NCI-H1417 (cell line): ENCODE measurements at regions not wholly inside any gene's neighbourhood (a gene's known extent, or its start where the extent isn't known, plus 50 kb on each side); places are given as distances from the start of the nearest gene placed in this dataset.
"Not testable (repeated sequence)": the region's sequence is repeated elsewhere in the genome, so short reads cannot be mapped to it uniquely, and the experiment has no call there.

Source experiments
- DNase-seq, 3 experiments: peaks; one replicate each; lab custom pipeline; 2025; lab: John Stamatoyannopoulos, UW

DNA sequence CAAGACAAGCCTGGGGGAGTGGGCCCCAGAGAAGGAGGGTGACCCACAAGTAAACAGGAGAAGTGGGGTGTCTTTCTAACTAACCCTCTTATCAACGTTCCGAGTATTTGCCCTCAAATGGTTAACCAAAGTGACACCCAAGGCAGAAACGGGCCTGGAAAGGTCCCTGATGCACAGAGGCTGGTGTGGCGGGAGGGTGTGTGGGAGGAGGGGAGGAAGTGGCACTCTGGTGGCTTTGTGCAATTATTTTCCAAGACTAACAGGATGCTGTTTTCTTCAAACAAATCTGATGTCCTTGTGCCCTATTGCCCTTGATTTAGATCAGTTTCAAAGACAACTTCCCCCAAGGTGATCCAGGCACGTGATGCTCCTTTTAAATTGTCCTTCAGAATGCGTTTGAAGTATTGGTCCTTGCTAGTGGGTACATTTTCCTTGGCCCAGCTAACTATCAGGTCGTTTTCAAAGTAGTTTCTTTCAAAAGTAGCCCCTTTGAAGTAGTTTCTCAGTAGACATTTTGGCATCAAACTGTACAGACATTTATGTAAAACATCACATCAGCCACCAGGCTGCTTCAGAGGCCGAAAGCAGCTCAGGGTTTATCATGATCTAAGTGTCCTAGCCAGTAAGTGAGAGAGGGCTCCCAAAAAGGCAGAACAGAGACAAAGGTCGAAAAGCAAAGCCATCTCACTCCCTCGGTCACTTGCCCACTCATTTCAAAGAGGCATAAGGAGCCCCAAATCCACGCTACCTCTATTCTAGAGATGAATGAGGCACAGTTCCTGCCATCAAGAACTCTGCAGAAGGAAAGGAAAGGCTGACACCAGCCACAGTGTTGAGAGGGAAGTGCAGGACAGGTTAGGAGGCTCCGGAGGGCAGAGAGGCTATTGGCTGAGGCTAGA, 371.1 kb upstream of the ID2 start:
- no peak for DNase-seq

DNA sequence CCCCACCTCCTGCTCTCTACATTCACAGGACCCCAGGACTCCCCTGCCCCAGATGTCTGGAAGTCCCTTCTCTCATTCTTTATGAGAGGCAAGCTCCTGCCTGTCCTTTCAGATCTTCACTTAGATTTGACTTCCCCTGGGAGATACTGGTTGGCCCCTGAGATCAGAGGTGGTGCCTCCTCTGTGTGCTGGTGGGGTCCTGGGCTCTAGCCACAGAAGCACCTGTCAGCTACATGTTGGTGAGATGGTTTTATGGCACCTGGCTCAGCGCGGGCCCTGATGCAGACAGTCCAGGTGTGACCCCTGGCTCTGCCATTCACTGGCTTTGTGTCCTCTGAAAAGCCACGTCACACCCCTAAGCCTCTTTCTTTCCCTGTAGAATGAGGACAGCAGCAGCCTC, 369.6 kb upstream of the ID2 start:
- no peak for DNase-seq

DNA sequence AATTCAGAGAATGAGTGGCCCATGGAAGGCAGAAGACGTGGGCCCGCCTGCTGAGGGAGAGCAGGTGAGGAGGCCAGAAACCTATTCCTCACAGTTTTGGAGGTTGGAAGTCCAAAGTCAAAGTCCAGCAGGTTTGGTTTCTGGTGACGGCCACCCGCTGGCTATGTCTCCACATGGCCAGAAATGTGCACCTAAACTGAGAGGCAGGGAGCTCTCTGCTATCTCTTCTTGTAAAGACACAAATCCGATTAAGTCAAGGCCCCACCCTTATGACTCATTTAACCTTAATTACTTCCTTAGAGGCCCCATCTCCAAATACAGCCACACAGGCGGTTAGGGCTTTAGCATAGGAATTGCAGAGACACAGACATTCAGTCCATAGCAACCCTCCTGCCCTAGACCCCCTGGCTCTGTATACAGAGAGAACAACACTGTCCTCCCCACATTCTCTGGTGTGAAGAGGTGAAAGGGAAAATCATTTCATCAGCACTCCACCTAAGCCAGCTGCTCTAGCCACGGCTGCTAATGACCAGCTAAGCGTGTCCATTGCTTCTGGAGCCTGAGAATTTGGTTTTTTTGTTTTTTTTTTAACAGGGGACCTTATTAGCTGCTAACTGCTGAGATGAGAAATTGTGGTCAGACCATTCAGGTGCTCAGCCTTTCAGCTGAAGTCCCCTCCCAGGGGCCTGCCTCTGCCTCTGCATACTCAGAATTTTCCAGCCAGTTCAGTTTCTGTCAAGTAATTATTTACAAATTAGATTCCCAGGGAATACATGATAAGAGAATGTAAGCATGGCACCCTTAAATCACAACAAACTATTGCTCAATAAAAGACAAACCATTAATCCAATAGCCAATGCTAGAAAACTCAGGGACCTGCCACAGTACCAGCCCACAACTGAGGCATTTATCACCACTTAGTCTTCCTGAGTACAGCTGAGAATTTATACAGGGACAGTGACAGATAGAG, 368.7 kb upstream of the ID2 start:
- DNase-seq, result peak in 1 of 3 experiments; percentile 13

DNA sequence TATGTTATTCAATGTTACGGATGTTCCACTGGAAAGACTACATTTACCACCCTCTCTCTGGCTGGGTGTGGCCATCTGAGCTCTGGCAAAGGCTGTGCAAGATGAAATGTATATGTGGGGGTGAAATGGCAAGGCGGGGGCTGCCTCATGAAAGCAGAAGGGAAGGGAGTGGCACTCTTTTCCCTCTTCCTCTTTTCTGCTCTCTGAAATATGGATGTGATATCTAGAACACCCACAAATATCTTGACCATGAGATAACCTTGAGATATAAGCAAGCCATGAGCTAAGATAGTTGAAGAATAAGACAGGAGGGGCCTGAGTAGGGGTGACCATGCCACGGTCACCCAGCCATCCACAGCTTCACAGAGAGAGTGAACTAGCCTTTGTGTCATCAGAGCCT, 367.8 kb upstream of the ID2 start:
- no peak for DNase-seq

DNA sequence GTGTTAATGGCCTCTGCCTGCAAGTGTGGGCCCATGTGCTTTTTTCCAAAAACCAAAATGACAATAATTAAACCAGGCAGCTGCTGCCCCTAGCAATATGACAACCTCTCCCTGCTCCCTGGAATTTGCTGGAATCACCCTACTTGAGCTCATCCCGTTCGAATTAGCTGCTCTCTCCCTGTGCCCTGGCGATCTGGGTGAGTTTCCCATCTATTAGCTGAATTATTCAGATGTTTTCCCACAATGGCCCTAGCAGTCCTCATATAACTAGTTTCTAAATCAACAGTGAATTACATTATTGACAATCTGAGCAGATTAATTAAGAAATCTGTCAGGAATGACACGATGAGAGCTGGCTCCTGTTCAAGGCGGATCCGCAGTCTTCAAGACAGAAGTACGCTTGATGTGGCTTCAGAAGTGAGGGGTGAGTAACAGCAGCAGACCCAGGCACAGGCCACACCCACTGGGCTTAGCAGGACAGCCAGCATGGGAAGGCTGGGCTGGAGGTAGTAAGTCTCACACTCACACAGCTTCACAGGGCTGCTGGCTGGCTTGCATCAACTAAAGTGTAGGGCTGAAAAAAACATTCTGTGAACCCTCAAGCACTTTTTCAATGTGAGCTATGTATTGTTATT, 366.2 kb upstream of the ID2 start:
- DNase-seq, result no peak

DNA sequence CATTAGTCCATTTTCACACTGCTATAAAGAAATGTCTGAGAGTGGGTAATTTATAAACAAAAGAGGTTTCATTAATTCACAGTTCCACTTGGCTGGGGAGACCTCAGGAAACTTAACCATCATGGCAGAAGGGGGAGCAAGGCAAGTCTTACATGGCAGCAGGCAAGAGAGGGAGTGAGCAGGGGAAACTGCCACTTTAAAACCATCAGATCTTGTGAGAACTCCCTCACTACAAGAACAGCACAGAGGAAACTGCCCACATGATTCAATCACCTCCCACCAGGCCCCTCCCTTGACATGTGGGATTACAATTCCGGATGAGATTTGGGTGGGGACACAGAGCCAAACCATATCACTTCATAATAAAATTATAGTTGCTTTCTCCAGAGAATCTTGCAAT, 365.5 kb upstream of the ID2 start:
- no peak for DNase-seq

DNA sequence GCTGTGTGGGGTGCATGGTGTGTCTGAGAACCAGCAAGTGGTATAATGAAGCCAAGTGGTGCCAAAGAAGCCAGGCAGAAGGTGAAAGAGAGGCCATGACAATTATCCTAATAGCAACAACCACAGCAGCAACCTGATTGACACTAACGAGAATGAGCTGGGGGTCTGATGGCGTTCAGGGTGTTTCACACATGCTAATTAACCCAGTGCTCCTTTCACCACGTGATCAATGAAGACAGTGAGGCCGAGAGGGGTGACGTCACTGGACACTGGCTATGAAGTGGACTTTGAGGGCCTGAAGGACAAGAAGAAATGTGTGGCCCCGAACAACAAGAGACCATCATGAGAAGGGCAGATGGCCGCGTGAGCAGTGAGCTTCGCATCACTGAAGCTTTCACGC, 364.4 kb upstream of the ID2 start:
- no peak for DNase-seq

DNA sequence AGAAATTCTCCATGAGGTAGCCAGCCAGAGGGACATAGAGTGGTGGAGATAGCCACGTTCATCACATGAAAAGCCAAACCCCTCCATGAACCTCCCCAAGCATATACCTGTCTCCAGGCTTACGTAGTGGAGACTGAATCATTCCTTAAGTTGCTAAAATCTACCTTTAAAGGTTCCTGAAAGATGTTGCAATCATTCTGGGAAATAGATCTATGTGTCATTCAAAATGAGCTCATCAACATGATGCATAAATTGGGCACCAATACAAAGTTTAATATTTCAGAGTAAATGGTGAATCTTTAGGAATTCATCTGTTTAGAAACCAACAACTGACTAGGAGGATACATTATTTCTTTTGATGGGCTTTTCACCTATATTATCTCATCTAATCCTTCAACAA, 362.6 kb upstream of the ID2 start:
- DNase-seq, result no peak

DNA sequence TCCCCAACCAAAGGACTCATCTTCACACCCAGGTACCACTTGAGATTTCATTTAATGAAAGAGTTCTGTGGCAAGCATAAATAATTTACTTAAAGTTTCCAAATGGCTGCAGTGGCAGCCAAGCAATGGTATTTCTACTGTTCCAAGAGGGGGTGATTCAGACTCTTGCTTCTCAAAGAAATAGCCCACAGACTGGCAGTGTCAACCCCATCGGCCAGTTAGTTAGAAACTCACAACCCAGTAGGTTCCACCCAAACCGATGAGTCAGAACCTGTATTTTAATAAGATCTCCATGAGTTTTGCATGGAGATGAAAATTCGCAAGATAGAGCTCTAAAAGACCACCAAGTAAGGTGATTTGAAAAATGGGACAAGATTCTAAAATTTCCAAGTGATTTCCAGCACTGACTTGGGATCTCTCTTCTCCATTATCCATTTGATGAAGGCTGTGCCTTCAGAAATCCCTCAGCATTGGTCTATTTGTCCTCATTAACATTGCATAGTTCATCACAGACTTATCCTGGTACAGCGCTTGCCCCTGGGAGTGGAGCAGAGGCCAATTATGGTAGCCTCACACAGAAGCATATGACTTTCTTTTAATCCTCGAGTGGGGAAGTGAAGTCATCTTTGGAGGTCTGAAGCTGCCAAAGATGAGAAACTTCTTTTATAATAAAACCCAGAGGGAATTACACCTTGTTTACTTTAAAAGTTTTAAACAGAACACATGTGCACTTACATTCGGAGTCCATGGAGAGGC, 361.4 kb upstream of the ID2 start:
- no peak for DNase-seq

DNA sequence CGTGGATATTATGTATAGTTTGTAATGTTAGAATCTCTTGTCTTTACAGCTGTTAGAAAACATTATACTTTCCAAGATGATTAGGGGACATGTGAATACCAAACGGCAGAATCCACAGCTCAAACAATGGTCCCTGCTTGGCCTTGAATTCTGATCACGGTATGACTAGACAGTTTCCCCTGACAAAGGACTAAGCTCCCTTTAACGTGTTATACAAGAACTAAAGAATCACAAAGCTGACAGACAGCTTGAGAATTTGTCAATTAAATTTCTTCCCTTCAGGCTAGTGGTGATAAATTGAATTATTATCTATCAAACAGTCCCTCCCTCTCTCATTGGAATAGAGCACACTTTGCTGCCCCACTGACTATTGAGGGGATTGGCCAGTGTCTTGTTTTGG, 359.2 kb upstream of the ID2 start:
- peak in 1 of 3 experiments; percentile 69 for DNase-seq

DNA sequence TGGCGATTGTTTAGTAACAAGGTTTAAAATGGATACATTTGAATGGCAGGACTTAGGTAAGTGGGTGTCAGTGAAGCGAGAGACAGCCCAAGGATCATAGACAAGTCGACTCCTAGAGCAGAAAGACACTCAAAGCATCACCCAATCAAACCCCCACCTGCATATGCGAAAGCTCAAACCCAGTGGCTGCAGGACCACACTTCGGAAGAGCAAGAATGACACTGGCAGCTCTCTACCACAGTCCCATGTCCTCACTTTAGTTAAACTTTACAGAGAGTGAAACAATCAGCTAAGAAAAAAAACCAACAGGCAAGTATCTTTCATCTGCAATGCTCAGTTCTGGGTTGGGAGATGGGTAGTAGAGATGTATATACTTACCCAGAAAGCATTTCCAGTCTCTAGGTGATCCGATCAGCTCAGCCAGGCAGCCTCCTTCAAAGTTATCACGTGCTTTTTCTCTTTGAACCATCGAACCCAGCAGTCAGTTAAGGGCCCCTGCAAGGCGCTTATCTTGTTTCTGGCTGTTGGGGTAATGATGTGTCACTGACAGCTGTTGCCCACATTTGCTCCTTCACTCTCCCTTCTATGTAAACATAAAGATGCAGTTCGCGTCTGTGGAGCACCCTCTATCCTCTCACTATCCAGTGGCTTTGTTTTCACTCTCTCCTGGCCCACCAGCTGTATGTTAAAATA, 357.5 kb upstream of the ID2 start:
- peak; percentile 35 to 95 (median 80) for DNase-seq

DNA sequence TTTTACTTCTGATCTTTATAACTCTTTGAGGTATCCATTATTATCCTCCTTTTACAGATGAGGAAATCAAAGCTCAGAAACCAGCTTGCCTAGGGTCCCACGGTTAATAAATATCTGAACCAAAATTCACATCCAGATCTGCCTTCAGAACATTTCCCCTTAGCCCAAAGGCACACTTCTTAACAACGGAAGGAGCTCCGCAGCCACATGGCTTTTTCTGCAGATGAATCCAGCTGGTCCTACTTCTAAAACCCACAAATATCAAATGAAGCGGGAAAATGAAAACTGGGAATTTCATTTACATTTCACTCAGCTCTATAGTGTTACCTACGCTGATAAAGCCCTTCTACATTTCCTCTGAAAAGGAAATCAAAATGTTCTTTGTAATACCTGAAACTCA, 357.0 kb upstream of the ID2 start:
- peak in 1 of 3 experiments; percentile 87 for DNase-seq

DNA sequence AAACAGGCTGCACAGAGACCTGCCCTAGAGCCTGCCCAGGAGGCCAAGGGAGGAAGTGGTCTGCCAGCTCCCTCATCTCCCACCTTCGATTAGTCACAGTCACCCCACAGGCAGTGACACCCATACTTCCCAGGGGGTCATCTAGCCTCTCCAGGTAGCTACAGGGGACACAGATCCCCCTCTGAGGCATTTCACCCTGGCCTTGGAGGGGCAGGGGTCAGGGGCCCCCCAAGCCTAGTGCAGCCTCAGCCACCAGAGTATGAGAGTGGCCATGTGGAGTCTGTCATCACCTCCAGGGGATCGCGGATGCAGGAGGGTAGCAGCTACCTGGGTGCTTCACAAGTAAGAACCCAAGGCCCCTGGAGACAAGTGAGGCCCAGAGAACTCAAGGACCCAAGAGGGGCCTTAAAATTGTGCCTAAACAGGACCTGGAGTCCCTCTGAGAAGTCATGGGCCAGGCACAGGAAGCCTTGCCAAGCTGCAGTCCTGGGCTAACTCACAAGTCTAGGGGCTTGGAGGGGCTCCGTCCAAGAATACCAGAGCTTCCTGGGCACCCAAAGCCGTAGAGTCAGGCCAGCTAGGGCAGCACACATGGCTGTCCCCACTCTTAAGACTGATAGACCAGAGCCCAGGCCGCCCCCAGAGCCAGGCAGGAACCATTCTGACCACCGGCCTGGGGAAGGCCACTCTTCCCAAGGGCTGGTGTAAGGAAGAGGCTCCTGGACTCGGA, 354.3 kb upstream of the ID2 start:
- no peak for DNase-seq

DNA sequence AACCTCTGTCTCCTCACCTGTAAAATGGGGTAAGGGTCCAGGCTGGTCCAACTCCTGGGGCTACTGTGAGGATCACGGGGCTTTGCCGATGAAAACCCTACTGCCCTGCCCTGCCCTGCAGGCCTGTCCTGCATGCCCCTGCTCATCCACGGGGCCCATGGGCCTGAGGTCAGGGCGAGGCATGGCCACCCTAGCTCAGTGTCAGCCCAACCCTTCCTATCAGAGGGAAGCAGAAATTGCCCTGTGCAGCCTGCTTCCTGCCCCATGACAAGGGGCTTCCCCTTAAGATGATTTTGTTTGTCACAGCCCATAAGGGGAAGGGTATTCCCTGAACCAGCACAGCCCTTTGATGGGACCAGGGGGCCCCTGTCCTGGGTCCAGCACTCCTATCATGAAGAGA, 353.6 kb upstream of the ID2 start:
- DNase-seq, result no peak

DNA sequence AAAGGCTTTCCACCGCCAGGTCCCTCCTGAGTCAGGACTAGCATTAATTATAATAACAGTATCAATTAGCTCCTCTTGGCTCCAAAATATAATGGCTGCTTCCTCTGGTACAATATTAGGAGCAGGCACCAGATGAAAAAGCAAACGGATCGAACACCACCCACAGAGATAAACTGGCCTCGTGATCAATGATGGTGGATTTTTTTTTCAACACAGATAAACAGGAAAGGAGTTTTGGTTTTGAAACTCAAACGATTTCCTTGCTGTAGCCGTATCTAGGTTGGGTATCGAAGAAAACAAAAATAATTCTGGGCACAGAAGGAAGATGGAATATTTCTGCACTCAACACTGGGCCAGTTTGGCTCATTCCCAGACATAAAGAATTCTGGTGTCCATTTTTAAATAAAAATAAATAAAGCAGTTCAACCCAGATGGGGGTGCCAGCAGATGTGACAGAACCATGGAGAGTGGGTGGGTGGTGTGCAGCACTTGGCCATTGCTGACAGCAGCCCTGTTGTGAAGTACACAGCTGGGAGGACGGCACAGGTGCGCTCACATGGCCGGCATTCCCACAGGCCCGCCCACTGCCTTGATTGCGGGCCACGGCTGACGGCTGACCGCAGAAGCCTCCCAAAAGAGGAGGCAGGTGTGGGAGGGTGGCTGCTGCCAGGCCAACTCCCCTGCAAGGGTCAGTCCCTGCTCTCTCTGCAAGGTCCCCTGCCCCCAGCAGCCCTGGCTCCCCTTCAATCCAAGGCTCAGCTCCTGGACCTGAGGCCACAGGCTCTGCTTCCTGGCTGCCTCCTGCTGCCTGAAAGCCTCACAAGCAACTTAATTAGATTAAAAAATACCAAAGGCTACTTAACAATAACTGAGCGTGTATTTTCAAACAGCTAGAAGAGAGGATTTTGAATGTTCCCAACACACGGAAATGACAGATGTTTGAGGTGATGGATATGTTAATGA, 351.9 kb upstream of the ID2 start:
- DNase-seq, result peak in 2 of 3 experiments; percentile 18 to 45

DNA sequence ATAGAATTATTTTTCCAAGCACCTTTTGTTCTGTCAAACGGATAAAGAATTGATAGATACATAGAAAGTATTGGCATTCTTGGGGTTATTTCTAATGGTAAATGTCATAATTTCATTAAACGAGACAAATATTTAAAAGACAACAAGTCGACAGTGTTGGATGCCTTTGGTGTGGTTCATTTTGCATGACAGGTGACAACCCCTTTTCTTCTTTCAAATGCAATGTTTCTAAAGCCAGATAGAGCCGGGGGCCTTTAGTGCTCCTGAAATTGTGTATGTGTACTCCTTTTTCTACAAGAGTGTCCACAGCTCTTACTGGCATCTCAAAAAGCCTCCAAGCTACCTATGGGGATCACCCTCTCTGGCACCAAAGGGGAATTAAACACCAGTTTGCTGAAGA, 350.8 kb upstream of the ID2 start:
- no peak for DNase-seq

DNA sequence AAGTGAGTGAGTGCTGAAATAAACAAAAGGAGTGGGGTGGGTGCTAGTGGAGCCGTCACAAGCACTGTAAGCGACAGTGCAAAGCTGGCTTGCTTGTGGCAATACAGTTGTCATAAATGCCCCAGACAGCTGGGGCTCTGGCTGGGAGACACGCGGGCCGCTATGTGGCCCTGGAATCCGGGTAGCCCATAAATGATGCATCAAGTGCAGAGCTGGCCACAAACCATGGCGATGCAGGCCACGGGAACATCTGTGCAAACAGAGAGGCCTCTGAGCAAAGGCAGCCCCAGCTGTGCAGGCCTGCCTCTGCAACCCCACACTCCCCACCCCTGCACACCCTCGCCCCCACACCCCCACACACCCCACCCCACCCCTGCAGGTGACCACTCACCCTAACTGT, 349.2 kb upstream of the ID2 start:
- no peak for DNase-seq

DNA sequence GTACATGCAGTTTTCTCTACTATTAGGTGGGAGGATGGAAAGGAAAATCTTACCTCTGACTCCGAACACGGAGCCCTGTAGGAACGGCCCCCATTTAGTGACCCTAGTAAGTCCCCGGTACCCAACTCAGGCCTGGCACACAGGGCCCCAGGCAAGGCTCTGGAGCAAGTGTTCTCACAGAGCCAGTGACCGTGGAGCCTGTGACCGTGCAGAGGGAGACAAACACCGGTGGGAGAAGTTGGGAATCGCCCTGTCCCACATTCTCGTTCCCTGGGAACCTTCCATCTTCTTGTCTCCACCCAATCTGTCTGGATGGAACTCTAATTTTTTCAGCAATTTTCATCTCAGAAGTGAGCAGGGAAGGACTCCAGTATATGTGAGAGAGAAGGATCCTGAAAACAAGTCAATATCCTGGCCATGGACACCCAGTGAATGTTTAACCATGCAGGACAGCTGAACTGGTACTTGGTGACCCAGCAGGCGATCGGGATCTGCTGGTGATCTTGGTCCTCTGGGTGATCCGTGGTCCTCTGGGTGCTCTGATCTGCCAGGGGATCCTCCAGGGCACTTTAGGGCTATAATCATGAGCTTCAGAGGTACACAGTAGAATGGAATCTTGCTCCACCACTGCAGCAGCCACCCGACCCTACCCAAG, 348.6 kb upstream of the ID2 start:
- no peak for DNase-seq

DNA sequence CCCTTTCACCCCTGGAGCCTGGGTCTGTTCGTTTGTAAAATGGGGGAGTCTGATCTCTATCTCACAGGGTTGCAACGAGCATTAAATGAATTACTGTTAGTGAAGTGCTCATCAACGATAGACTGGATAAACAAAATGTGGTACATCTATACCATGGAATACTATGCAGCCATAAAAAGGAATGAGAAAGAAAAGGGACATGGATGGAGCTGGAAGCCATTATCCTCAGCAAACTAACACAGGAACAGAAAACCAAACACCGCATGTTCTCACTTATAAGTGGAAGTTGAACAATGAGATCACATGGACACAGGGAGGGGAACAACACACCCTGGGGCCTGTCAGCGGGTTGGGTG, 348.0 kb upstream of the ID2 start:
- DNase-seq, result not testable (repeated sequence)
